Motor neuron (in vitro differentiated cells): ENCODE measurements at regions not wholly inside any gene's neighbourhood (a gene's known extent, or its start where the extent isn't known, plus 50 kb on each side); places are given as distances from the start of the nearest gene placed in this dataset.
"Not testable (repeated sequence)": the region's sequence is repeated elsewhere in the genome, so short reads cannot be mapped to it uniquely, and the experiment has no call there.

Experiments
- ATAC-seq, 8 experiments: fragments of 200-7000 bp; cut with Tn5 transposase; replicated peaks in 6 of 8; 2 replicates each; pipeline ENCODE4 v1.8.0; 2021; ENCODE audit warnings: mild to moderate bottlenecking in 8 of 8, moderate library complexity in 8 of 8
- H3K27ac ChIP-seq, 2 donors: fragments of 250-450 bp; sonication (Bioruptor Pico); 2 replicates each; pipeline ENCODE4 v1.9.0; 2021; ENCODE audit warnings: antibody characterized with exemption in 2 of 2, mild to moderate bottlenecking in 2 of 2, moderate library complexity in 1 of 2
- H3K4me1 ChIP-seq, 2 donors: fragments of 250-450 bp; sonication (Bioruptor Pico); replicated peaks in 1 of 2; 2 replicates each; pipeline ENCODE4 v1.6.1; 2021; ENCODE audit warnings: antibody characterized with exemption in 2 of 2, mild to moderate bottlenecking in 2 of 2, moderate library complexity in 1 of 2
- H3K4me3 ChIP-seq, 5 donors: fragments of 250-450 bp; sonication (Bioruptor Pico); 2 replicates each; pipeline ENCODE4 v1.9.0; 2021; ENCODE audit warnings: antibody characterized with exemption in 5 of 5, mild to moderate bottlenecking in 5 of 5, moderate library complexity in 4 of 5
- WGBS, 10 experiments: fragments of 450-650 bp; shearing (Covaris generic); methylation state at CpG; one replicate each; pipeline ENCODE4 v1.0.0; 2022; 5-methylcytosine and 5-hydroxymethylcytosine counted together
- in situ Hi-C, 9 experiments: fragments of 400-800 bp; cut with MboI; loops; one replicate each; pipeline ENCODE4 v1.15.0; 2021; ENCODE audit warnings: low sequenced_read_pairs in 9 of 9, low pct_unique_long_range_greater_than_20kb in 2 of 9; ENCODE audit not compliant: unreplicated experiment in 9 of 9

GRCh38 chr2:242054406-242054805 lies 184.9 kb downstream of the RTP5 start:
- no peak overlapping the region for H3K27ac ChIP-seq
- 0 to 97% (median 88%) methylated on average over 1 to 5 of the region's 6 CpGs; no CpG with 5 or more reads in 2 of the 10 experiments for WGBS, 10 experiments
- H3K4me1 ChIP-seq, result no peaks in the 10 kb centered on the region
- in situ Hi-C loops, result no loop called here
- no peak overlapping the region for H3K4me3 ChIP-seq
- ATAC-seq, result no peak

GRCh38 chr2:242054881-242055801 lies 185.6 kb downstream of the RTP5 start:
- ATAC-seq, result no peak
- H3K4me3 ChIP-seq, result no peak overlapping the region
- H3K27ac ChIP-seq, result no peak overlapping the region
- in situ Hi-C loops, result no loop called here
- H3K4me1 ChIP-seq, result no peaks in the 10 kb centered on the region
- WGBS, 10 experiments, result 35 to 100% (median 83%) methylated on average over 2 to 7 of the region's 39 CpGs; no CpG with 5 or more reads in 4 of the 10 experiments

GRCh38 chr2:242056026-242056425 lies 186.5 kb downstream of the RTP5 start:
- peak in 2 of 8 experiments; percentile 21 to 39 for ATAC-seq

GRCh38 chr2:242056785-242057184 lies 187.3 kb downstream of the RTP5 start:
- Histone ChIP-seq H3K27ac (no peak overlapping the region), H3K4me3 (no peak overlapping the region), H3K4me1 (no peaks in the 10 kb centered on the region)
- in situ Hi-C loops, result no loop called here
- 13 to 71% (median 60%) methylated on average over 1 to 6 of the region's 11 CpGs; no CpG with 5 or more reads in 3 of the 10 experiments for WGBS, 10 experiments
- no peak for ATAC-seq

More at GRCh38 chr2:242056026-242056425, 186.5 kb downstream of the RTP5 start:
- in situ Hi-C loops, result no loop called here
- WGBS, 10 experiments, result 80 to 100% (median 91%) methylated on average over 1 to 9 of the region's 10 CpGs
- Histone ChIP-seq H3K27ac (no peak overlapping the region), H3K4me3 (no peak overlapping the region), H3K4me1 (no peaks in the 10 kb centered on the region)

DNA sequence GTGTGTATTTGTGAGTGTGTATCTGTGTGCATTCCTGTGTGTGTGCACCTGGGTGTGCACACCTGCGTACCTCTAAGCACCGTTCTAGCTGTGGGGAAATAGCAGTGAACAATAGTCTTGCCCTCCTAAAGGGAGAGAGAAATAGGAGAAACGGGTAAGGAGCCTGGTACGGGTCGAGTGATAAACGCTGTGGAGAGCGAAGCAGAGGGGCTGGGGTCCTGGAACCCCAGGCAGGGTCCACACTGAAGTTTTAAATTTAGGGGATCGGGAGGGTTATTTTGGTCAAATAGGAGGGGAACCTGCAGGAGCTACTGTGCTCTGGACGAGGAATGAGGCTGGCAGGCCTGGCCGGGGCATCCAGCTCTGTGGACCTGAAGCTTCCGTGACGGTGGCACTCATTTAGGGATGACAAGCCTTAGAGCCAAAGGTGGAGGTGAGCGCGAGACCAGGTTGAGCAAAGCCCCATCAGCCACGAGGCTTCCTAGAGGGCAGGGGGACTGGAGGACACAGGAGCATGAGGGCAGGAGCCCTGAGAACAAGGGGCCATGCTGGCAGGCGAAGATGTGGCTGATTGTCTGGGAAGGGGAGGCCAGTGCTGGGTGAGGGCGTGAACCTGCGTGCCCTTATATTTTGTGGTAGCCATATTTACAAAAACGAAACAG lies 188.0 kb downstream of the RTP5 start:
- no peak for ATAC-seq
- Histone ChIP-seq H3K4me3 (no peak overlapping the region), H3K4me1 (no peaks in the 10 kb centered on the region), H3K27ac (no peak overlapping the region)
- 60 to 92% (median 82%) methylated on average over 2 to 11 of the region's 19 CpGs; no CpG with 5 or more reads in 2 of the 10 experiments for WGBS, 10 experiments
- in situ Hi-C loops, result no loop called here

DNA sequence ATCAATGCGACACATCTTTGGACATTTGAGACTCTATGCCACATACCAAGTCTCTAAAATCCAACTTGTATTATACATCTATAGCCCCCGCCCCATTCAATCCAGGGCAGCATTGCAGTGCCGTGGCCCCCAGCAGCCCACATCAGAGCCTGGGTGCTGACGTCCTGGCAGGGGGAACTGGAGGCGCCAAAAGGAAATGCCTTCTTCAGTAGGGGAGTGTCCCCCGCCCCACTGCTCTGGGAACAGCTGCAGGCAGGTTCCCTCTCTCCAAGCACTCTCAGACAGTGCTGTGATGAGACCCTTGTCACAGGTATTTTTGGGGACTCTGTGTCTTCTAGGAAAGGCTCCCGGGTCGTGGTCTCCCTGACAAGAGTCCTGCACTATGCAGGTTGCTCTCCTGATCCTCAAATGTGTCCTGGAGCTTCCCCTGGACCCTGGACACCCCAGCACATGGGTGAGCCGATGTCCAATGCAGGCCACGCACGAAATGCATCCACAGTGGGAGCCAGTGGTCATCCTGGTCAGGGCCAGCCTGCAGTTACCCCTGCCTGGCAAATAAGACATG lies 188.7 kb downstream of the RTP5 start:
- WGBS, 10 experiments, result 68 to 100% (median 88%) methylated on average over 1 to 4 of the region's 11 CpGs; no CpG with 5 or more reads in 4 of the 10 experiments
- Histone ChIP-seq H3K4me1 (peaks cover 0 to 3% of the 10 kb centered on the region in 2 donors), H3K4me3 (no peak overlapping the region), H3K27ac (no peak overlapping the region)
- ATAC-seq, result no peak
- in situ Hi-C loops, result no loop called here

- H3K27ac ChIP-seq, result no peak overlapping the region
- ATAC-seq, result no peak
- 47 to 100% (median 88%) methylated on average over 2 to 7 of the region's 7 CpGs; no CpG with 5 or more reads in 3 of the 10 experiments for WGBS, 10 experiments
- in situ Hi-C loops, result no loop called here
- no peak overlapping the region for H3K4me3 ChIP-seq
- peaks cover 8 to 12% of the 10 kb centered on the region in 2 donors for H3K4me1 ChIP-seq
Measured at GRCh38 chr2:242059566-242059965, 190.0 kb downstream of the RTP5 start.

GRCh38 chr2:242060212-242060835 lies 190.8 kb downstream of the RTP5 start:
- in situ Hi-C loops, result no loop called here
- Histone ChIP-seq H3K4me3 (no peak overlapping the region), H3K4me1 (peaks cover 13 to 16% of the 10 kb centered on the region in 2 donors), H3K27ac (no peak overlapping the region)
- peak in 3 of 8 experiments; percentile 68 to 92 (median 86) for ATAC-seq
- WGBS, 10 experiments, result 0 to 100% (median 53%) methylated on average over 1 to 4 of the region's 4 CpGs

GRCh38 chr2:242061930-242062329 lies 192.4 kb downstream of the RTP5 start:
- H3K4me3 ChIP-seq, ATAC-seq, in situ Hi-C loops, H3K27ac ChIP-seq: not testable (repeated sequence)
- H3K4me1 ChIP-seq, result peaks cover 13 to 16% of the 10 kb centered on the region in 2 donors
- WGBS, 10 experiments, result 94 to 100% (median 100%) methylated on average over 1 to 7 of the region's 17 CpGs; no CpG with 5 or more reads in 7 of the 10 experiments

DNA sequence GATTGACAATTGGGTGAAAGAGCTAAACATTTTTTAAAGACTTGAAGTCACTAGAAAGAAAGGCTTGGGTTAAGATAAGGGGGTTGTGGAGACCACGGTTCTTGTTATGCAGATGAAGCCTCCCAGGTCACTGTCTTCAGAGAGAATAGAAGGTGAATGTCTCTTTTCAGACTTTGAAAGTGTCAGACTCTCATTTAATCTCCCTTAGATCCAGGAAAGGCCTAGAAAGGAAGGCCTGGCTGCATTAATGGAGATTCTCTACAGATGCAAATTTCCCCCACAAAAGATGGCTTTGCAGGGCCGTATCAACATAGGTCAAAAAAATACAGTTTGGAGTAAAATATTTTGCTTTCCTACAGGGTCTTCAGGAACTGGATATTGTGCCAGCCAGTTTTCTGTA lies 193.9 kb downstream of the RTP5 start:
- Histone ChIP-seq H3K4me3 (no peak overlapping the region), H3K4me1 (peaks cover 13 to 19% of the 10 kb centered on the region in 2 donors), H3K27ac (peak overlapping the region in 1 of 2 donors; percentile 4)
- WGBS, 10 experiments, result 0 to 86% (median 40%) methylated on average over 1 to 2 of the region's 2 CpGs; no CpG with 5 or more reads in 3 of the 10 experiments
- in situ Hi-C loops, result no loop called here
- ATAC-seq, result peak in 2 of 8 experiments; percentile 60 to 64

- H3K4me1 ChIP-seq, result peaks cover 16 to 24% of the 10 kb centered on the region in 2 donors
- peak overlapping the region in 1 of 2 donors; percentile 4 for H3K27ac ChIP-seq
- peak in 7 of 8 experiments; percentile 43 to 93 (median 82) for ATAC-seq
- H3K4me3 ChIP-seq, result no peak overlapping the region
- in situ Hi-C loops, result no loop called here
- 0 to 86% (median 44%) methylated on average over 1 to 3 of the region's 7 CpGs; no CpG with 5 or more reads in 6 of the 10 experiments for WGBS, 10 experiments
Measured at GRCh38 chr2:242063850-242064249, 194.3 kb downstream of the RTP5 start.

DNA sequence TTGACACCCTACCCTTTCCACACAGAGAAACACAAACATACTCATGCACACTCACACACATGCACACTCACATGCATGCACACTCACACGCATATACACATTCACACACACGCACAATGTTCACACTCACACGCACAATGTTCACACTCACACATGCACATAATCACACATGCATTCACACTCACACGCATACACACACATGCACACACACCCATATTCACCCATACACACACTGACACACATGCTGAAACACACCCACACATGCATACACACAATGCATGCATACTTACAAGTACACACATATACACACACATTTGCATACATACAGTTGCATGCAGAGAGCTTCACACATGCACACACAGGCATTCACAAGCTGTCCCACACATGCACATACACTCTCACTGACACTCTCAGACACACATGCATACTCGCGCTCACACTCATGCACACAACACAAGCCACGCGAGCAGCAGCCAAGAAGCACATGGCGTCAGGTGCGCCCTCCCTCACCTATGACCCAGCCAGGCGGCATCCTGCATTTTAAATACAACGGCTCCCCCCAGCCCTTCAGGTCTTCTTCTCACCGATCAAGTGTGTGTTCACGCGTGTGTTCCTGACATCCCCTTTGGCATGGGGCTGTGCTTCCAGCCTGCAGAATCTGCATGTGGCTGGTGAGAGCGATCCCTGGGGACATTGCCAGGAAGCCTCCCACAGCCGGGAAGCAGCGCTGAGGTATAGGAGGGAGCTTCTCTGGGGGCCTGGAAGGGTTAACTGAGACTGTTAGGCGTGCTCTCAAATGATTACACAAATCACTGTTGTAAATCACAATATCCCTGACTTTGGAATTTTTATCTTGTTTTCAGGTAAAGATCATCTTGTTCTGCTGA lies 195.1 kb downstream of the RTP5 start:
- ATAC-seq, result peak in 1 of 8 experiments; percentile 11
- WGBS, 10 experiments, result 27 to 94% (median 85%) methylated on average over 1 to 8 of the region's 19 CpGs; no CpG with 5 or more reads in 1 of the 10 experiments
- in situ Hi-C loops, result no loop called here
- Histone ChIP-seq H3K27ac (no peak overlapping the region), H3K4me1 (peaks cover 22 to 29% of the 10 kb centered on the region in 2 donors), H3K4me3 (no peak overlapping the region)
